ENCODE measurements at regions not wholly inside any gene's neighbourhood (a gene's known extent, or its start where the extent isn't known, plus 50 kb on each side); places are given as distances from the start of the nearest gene placed in this dataset.
"Not testable (repeated sequence)": the region's sequence is repeated elsewhere in the genome, so short reads cannot be mapped to it uniquely, and the experiment has no call there.

- no peak for DNase-seq
These were observed 1037.0 kb downstream of the NR2F1-AS1 start for GRCh38 chr5:92544036-92544435.

GRCh38 chr5:92543201-92543600 is 1037.8 kb downstream of the NR2F1-AS1 start:
- DNase-seq, result no peak

GRCh38 chr5:92542017-92542416 is 1039.0 kb downstream of the NR2F1-AS1 start:
- DNase-seq, result not testable (repeated sequence)

- peak in 1 of 2 experiments; percentile 17 for DNase-seq
These were observed 1053.5 kb downstream of the NR2F1-AS1 start for GRCh38 chr5:92527311-92528078.

- no peak for DNase-seq
These were observed 1055.9 kb downstream of the NR2F1-AS1 start for GRCh38 chr5:92525131-92525530.

GRCh38 chr5:92519811-92520632 is 1061.0 kb downstream of the NR2F1-AS1 start:
- DNase-seq, result no peak

- peak in 1 of 2 experiments; percentile 50 for DNase-seq
These were observed 1062.6 kb downstream of the NR2F1-AS1 start for GRCh38 chr5:92518318-92518904.

GRCh38 chr5:92514896-92515295 is 1066.1 kb downstream of the NR2F1-AS1 start:
- no peak for DNase-seq

- DNase-seq, result no peak
These were observed 1068.0 kb downstream of the NR2F1-AS1 start for GRCh38 chr5:92513067-92513466.

GRCh38 chr5:92508271-92508670 is 1072.7 kb downstream of the NR2F1-AS1 start:
- no peak for DNase-seq

- peak in 1 of 2 experiments; percentile 51 for DNase-seq
These were observed 1075.1 kb downstream of the NR2F1-AS1 start for GRCh38 chr5:92505925-92506324.

- DNase-seq, result no peak
These were observed 1075.9 kb downstream of the NR2F1-AS1 start for GRCh38 chr5:92505145-92505544.

GRCh38 chr5:92504346-92504745 is 1076.7 kb downstream of the NR2F1-AS1 start:
- DNase-seq, result no peak

- no peak for DNase-seq
These were observed 1080.3 kb downstream of the NR2F1-AS1 start for GRCh38 chr5:92500752-92501151.

- no peak for DNase-seq
These were observed 1084.5 kb downstream of the NR2F1-AS1 start for GRCh38 chr5:92496545-92496944.

GRCh38 chr5:92494508-92494907 is 1086.5 kb downstream of the NR2F1-AS1 start:
- no peak for DNase-seq

GRCh38 chr5:92492908-92493307 is 1088.1 kb downstream of the NR2F1-AS1 start:
- no peak for DNase-seq

GRCh38 chr5:92484484-92484883 is 1096.5 kb downstream of the NR2F1-AS1 start:
- no peak for DNase-seq

GRCh38 chr5:92472981-92473566 is 1090.0 kb upstream of the ARRDC3 start:
- no peak for DNase-seq

GRCh38 chr5:92471861-92472260 is 1088.7 kb upstream of the ARRDC3 start:
- no peak for DNase-seq

- no peak for DNase-seq
These were observed 1087.7 kb upstream of the ARRDC3 start for GRCh38 chr5:92470770-92471169.

GRCh38 chr5:92468295-92468694 is 1085.2 kb upstream of the ARRDC3 start:
- DNase-seq, result no peak

GRCh38 chr5:92467695-92468094 is 1084.6 kb upstream of the ARRDC3 start:
- no peak for DNase-seq
